NCI-H2081 (cell line): ENCODE measurements at regions not wholly inside any gene's neighbourhood (a gene's known extent, or its start where the extent isn't known, plus 50 kb on each side); places are given as distances from the start of the nearest gene placed in this dataset.

Experiments
- DNase-seq, 2 experiments: peaks; one replicate each; lab custom pipeline; 2025; lab: John Stamatoyannopoulos, UW

GRCh38 chr16:86403541-86404163 lies 106.7 kb upstream of the FOXF1 start:
- no peak for DNase-seq

- no peak for DNase-seq
Observed at GRCh38 chr16:86404678-86405077, 105.6 kb upstream of the FOXF1 start.

GRCh38 chr16:86405319-86405718 lies 105.0 kb upstream of the FOXF1 start:
- no peak for DNase-seq

GRCh38 chr16:86406056-86406455 lies 104.3 kb upstream of the FOXF1 start:
- no peak for DNase-seq

GRCh38 chr16:86408685-86409084 lies 101.6 kb upstream of the FOXF1 start:
- DNase-seq = no peak

- DNase-seq = no peak
Observed at GRCh38 chr16:86410081-86410480, 100.2 kb upstream of the FOXF1 start.

GRCh38 chr16:86410529-86410928 lies 99.8 kb upstream of the FOXF1 start:
- no peak for DNase-seq

- no peak for DNase-seq
Observed at GRCh38 chr16:86411897-86412296, 98.4 kb upstream of the FOXF1 start.

GRCh38 chr16:86414991-86415740 lies 95.2 kb upstream of the FOXF1 start:
- no peak for DNase-seq

GRCh38 chr16:86418981-86419380 lies 91.3 kb upstream of the FOXF1 start:
- no peak for DNase-seq

- DNase-seq = no peak
Observed at GRCh38 chr16:86419518-86419917, 90.8 kb upstream of the FOXF1 start.

GRCh38 chr16:86421995-86422394 lies 88.3 kb upstream of the FOXF1 start:
- DNase-seq = no peak

GRCh38 chr16:86424398-86424797 lies 85.9 kb upstream of the FOXF1 start:
- DNase-seq = no peak

- no peak for DNase-seq
Observed at GRCh38 chr16:86424985-86425384, 85.3 kb upstream of the FOXF1 start.

GRCh38 chr16:86426063-86426642 lies 84.2 kb upstream of the FOXF1 start:
- DNase-seq = no peak

GRCh38 chr16:86427433-86427851 lies 82.9 kb upstream of the FOXF1 start:
- no peak for DNase-seq

GRCh38 chr16:86428729-86429517 lies 81.4 kb upstream of the FOXF1 start:
- DNase-seq = no peak

GRCh38 chr16:86429663-86430062 lies 80.7 kb upstream of the FOXF1 start:
- DNase-seq = no peak

GRCh38 chr16:86430814-86431213 lies 79.5 kb upstream of the FOXF1 start:
- no peak for DNase-seq

GRCh38 chr16:86431540-86431939 lies 78.8 kb upstream of the FOXF1 start:
- DNase-seq = no peak

- no peak for DNase-seq
Observed at GRCh38 chr16:86432048-86432447, 78.3 kb upstream of the FOXF1 start.

- DNase-seq = no peak
Observed at GRCh38 chr16:86432691-86433090, 77.6 kb upstream of the FOXF1 start.
